22Rv1 (cell line): ENCODE measurements at regions not wholly inside any gene's neighbourhood (a gene's known extent, or its start where the extent isn't known, plus 50 kb on each side); places are given as distances from the start of the nearest gene placed in this dataset.

Experiments used
- CTCF ChIP-seq: fragments of 450-650 bp; IDR thresholded peaks from 2 replicates; pipeline ENCODE4 v1.5.1; 2017; ENCODE audit warnings: mild to moderate bottlenecking
- ZFX ChIP-seq: fragments of 450-650 bp; IDR thresholded peaks from 2 replicates; pipeline ENCODE4 v1.6.1; 2017; ENCODE audit warnings: antibody characterized with exemption, borderline replicate concordance

DNA sequence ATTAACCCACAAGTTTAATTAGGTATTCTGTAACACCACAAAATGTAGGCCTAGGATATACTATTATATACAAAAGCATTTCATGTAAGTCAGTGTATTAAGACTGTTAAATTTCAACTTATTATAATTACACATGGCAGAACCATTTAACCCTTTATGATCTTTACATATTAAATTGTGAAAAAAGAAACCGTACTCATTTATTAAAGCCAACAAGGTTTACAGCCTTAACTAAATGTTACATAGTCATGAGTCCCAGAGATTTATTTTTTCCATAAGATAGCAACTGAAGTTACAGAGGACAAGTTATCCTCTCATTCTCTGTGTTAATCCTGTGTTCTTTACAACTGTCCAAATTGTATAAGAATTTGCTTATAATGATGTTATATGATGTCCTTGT lies 615.8 kb upstream of the AGTR1 start:
- TF ChIP-seq CTCF (no peak), ZFX (no peak)
